Rectal smooth muscle tissue (tissue), 1 donor: ENCODE measurements at regions not wholly inside any gene's neighbourhood (a gene's known extent, or its start where the extent isn't known, plus 50 kb on each side); places are given as distances from the start of the nearest gene placed in this dataset.
"Not testable (repeated sequence)": the region's sequence is repeated elsewhere in the genome, so short reads cannot be mapped to it uniquely, and the experiment has no call there.

Experiments
- H3K27ac ChIP-seq: one replicate; pipeline ENCODE4 v1.7.0; 2013; ENCODE audit warnings: low read depth, low read length, inconsistent platforms
- H3K27me3 ChIP-seq: one replicate; pipeline ENCODE4 v1.7.0; 2013; ENCODE audit warnings: low read length; ENCODE audit not compliant: control insufficient read depth, insufficient read depth
- H3K36me3 ChIP-seq: one replicate; pipeline ENCODE4 v1.7.0; 2013; ENCODE audit warnings: low read length; ENCODE audit not compliant: control insufficient read depth, insufficient read depth
- H3K4me1 ChIP-seq: one replicate; pipeline ENCODE4 v1.7.0; 2013; ENCODE audit warnings: low read length; ENCODE audit not compliant: control insufficient read depth, insufficient read depth
- H3K4me3 ChIP-seq: one replicate; pipeline ENCODE4 v1.7.0; 2013; ENCODE audit warnings: low read length
- H3K9ac ChIP-seq: one replicate; pipeline ENCODE4 v1.7.0; 2013; ENCODE audit warnings: low read length

DNA sequence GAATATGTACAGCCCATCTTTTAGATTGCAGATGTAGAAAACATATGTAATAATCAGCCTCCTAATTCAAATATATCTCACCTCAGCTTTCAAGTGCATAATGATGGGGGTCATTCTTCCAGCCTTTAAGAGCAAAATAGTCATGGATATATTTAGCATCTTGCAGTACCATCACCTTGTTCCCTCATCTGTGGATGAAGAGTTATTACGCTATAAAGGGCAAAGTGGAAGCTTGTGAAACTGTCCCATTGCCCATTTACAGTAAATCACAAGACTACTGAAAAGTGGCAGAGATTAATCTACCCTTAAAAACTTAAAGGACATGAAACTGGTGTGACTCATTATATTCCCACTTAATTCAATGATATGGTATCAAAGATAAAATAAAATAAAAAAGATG lies 979.7 kb upstream of the HS3ST1 start:
- Histone ChIP-seq H3K27ac (no peak overlapping the region), H3K27me3 (no peaks in the 10 kb centered on the region), H3K9ac (no peak overlapping the region), H3K36me3 (no peaks in the 10 kb centered on the region), H3K4me3 (no peak overlapping the region), H3K4me1 (no peaks in the 10 kb centered on the region)

DNA sequence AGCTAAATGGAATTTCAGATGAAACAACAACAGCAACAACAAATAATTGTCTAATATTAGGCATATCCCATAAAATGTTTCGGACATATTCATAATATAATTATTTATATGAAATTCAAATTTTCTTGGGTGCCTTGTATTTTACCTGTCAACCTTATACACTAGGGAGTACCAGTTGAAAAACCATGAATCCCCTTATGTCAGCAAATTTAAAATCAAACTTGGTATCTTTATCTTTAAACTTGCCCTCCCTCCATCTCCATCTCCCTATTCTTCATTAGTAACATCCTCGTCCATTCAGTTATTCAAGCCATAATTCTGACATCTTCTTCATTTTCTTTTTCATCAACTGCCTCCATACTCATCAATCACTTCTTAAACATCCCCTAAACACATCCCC lies 974.5 kb upstream of the HS3ST1 start:
- Histone ChIP-seq H3K27ac (no peak overlapping the region), H3K4me3 (no peak overlapping the region), H3K27me3 (no peaks in the 10 kb centered on the region), H3K4me1 (no peaks in the 10 kb centered on the region), H3K9ac (no peak overlapping the region), H3K36me3 (no peaks in the 10 kb centered on the region)

DNA sequence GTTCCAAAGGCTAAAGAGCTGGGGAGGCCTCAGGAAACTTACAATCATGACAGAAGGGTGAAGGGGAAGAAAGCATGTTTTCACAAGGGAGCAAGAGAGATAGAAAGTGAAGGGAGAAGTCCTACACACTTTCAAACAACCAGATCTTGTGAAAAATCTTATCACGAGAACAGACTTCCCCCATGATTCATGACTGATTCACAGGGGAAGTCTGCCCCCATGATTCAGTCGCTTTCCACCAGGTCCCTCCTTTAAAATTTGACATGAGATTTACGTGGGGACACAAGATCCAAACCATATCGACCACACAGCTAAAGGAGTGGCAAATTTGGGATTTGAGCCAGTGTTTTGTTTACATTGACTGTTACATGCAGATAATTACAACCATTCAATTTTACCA lies 971.1 kb upstream of the HS3ST1 start:
- no peaks in the 10 kb centered on the region for H3K4me1 ChIP-seq
- no peaks in the 10 kb centered on the region for H3K36me3 ChIP-seq
- no peaks in the 10 kb centered on the region for H3K27me3 ChIP-seq
- no peak overlapping the region for H3K4me3 ChIP-seq
- H3K27ac ChIP-seq = no peak overlapping the region
- no peak overlapping the region for H3K9ac ChIP-seq

DNA sequence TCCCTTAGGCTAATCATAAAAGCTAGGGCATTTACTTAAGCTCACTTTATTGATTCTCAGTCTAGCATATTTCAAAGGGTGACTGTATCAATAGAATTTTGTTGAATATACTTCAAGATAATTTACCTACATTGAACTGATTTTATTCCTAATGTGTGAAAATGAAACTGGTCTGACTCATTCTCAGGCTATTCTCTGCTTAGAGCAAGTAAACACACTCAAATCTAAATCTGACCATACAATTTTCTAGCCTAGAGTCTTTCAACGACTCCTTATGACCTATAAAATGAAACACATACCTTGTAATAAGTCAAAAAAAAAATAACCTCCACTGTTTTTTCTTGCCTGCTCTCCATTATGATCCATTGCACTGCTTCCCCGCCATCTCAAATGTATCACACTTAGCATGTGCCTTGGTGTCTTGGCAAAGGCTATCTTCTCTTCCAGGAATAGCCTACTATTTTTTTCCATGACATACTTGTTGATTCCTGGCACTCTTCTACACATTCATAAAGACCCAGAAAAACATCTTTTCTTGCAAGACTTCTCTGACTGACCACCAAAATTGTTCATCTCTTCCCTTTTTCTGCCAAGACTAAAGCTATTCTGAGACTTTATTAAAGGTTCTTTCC lies 965.1 kb upstream of the HS3ST1 start:
- H3K36me3 ChIP-seq = no peaks in the 10 kb centered on the region
- peak overlapping the region; percentile 37 for H3K27ac ChIP-seq
- H3K9ac ChIP-seq = no peak overlapping the region
- no peaks in the 10 kb centered on the region for H3K4me1 ChIP-seq
- no peak overlapping the region for H3K4me3 ChIP-seq
- no peaks in the 10 kb centered on the region for H3K27me3 ChIP-seq

DNA sequence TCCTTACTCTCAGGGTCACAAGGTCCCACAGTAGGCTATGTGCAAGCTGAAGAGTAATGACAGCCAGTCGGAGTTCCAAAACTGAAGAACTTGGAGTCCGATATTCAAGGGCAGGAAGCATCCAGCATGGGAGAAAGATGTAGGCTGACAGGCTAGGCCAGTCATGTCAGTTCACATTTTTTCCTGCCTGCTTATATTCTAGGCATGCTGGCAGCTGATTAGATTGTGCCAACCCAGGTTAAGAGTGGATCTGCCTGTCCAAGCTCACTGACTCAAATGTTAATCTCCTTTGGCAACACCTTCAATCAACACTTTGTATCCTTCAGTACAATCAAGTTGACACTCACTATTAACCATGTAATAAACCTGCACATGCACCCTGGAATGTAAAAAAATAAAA lies 960.9 kb upstream of the HS3ST1 start:
- H3K27me3 ChIP-seq = no peaks in the 10 kb centered on the region
- H3K4me1 ChIP-seq = no peaks in the 10 kb centered on the region

DNA sequence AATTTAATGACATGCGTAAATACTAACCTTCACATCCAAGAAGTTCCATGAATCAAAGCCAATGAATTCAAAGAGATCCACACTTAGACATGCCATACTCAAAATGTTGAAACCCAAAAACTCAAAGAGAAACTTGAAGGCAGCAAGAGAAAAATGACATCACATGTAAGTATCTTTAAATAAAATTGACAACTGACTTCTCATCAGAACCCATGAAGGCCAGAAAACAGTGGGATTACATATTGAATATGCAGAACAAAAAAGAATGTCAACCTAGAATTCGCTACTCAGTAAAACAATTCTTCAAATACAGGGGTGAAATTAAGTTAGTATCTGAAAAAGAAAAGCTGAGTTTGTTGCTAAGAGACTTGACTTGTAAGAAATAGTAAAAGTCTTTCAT lies 953.9 kb upstream of the HS3ST1 start:
- H3K27me3 ChIP-seq = no peaks in the 10 kb centered on the region
- no peak overlapping the region for H3K9ac ChIP-seq

More for the DNA sequence above, 960.9 kb upstream of the HS3ST1 start:
- H3K36me3 ChIP-seq = no peaks in the 10 kb centered on the region
- no peak overlapping the region for H3K4me3 ChIP-seq
- H3K27ac ChIP-seq = no peak overlapping the region
- no peak overlapping the region for H3K9ac ChIP-seq

DNA sequence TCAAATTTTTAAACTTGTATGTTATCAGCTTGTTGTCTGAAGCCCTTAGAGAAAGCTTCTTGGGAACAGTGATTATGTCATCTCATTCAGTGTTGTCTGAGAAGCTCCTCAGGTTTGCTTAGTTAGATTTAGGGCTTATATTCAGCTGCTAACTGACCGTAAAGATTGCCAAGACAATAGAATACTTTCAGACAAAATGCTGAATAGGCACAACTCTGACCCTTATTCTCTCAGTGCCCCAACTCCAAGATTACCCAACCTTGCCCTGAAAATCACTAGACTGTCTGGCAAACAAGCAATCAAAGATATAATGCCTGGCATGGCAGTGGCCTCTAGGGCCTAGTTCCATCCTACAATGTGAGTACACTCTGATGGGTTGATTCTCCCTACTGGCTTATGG lies 950.5 kb upstream of the HS3ST1 start:
- Histone ChIP-seq H3K27ac (no peak overlapping the region), H3K27me3 (no peaks in the 10 kb centered on the region), H3K4me1 (no peaks in the 10 kb centered on the region)

More for the DNA sequence above, 953.9 kb upstream of the HS3ST1 start:
- Histone ChIP-seq H3K4me1 (no peaks in the 10 kb centered on the region), H3K36me3 (no peaks in the 10 kb centered on the region), H3K27ac (no peak overlapping the region), H3K4me3 (no peak overlapping the region)

DNA sequence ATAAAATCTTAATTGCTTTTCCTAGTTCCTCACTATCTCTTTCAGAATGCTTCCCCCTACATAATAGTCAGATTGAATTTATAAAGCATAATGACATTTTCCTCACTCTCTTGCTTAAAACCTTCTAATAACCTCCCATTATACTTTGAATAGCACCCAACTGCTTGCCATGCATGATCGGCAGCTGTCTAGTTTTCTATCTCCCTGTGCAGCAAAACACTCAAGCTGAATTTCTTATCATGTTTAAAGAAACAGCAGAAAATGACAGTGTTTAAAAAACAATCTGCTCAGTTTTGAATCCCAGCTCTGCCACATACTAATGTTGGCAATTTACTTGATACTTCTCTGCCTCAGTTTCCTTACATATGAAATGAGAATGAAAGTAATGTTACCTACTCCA lies 947.1 kb upstream of the HS3ST1 start:
- no peak overlapping the region for H3K27ac ChIP-seq
- H3K36me3 ChIP-seq = no peaks in the 10 kb centered on the region
- H3K4me3 ChIP-seq = no peak overlapping the region
- no peaks in the 10 kb centered on the region for H3K4me1 ChIP-seq
- no peak overlapping the region for H3K9ac ChIP-seq
- H3K27me3 ChIP-seq = no peaks in the 10 kb centered on the region

More for the DNA sequence above, 950.5 kb upstream of the HS3ST1 start:
- no peak overlapping the region for H3K4me3 ChIP-seq
- no peaks in the 10 kb centered on the region for H3K36me3 ChIP-seq
- no peak overlapping the region for H3K9ac ChIP-seq

DNA sequence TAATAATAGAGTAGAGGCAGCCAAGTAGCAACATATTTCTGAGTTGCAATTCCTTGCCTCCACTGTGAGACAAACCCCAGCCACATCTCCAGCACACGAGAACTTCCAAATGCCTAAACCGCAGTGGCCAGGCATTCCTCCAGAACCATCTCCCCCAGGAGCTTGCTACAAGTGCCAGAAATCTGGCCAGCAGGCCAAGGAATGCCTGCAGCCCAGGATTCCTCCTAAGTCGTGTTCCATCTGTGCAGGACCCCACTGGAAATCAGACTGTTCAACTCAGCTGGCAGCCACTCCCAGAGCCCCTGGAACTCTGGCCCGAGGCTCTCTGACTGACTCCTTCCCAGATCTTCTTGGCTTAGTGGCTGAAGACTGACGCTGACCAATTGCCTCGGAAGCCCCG lies 937.2 kb upstream of the HS3ST1 start:
- H3K9ac ChIP-seq, H3K27me3 ChIP-seq, H3K4me3 ChIP-seq, H3K27ac ChIP-seq, H3K4me1 ChIP-seq, H3K36me3 ChIP-seq: not testable (repeated sequence)

DNA sequence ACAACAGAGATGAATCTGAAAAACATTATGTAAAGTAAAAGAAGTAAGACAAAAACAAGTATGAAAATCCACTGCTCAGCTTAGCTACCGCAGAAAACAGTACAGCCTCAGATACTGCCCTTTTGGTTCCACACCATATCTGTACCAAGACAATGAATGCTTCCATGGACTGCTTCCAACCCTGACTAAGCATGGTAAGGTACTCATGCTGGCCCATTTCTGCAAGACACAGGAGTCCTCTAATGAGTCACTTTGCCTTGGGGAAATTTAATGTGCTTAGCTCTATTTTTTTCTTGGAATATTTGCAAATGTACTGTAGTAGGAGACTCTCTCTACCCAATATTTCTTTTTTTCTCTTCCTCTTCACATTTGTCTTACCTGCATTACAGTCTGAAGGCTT lies 931.7 kb upstream of the HS3ST1 start:
- H3K27ac ChIP-seq = no peak overlapping the region
- no peaks in the 10 kb centered on the region for H3K27me3 ChIP-seq
- H3K4me1 ChIP-seq = no peaks in the 10 kb centered on the region
- H3K9ac ChIP-seq = no peak overlapping the region
- H3K36me3 ChIP-seq = no peaks in the 10 kb centered on the region
- no peak overlapping the region for H3K4me3 ChIP-seq

DNA sequence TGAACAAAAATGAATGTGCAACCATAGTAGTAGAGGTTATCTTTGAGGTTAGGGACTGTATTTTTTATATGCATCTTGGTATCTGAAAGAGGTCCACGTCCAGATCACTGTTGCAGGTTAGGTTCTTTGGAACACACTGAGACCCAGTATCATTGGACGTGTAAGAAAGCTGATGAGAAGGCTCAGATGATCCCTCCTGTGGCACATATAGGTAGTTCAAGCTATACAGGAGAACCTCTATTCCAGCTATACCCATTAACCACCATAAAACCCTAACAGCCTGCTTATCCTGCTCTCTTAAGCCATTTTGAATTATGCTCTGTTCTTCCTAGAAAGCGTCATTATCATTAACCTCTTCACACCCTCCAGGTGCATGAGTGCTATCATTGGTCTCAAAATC lies 930.7 kb upstream of the HS3ST1 start:
- Histone ChIP-seq H3K36me3 (no peaks in the 10 kb centered on the region), H3K4me3 (no peak overlapping the region), H3K4me1 (no peaks in the 10 kb centered on the region), H3K9ac (no peak overlapping the region), H3K27ac (no peak overlapping the region), H3K27me3 (no peaks in the 10 kb centered on the region)

DNA sequence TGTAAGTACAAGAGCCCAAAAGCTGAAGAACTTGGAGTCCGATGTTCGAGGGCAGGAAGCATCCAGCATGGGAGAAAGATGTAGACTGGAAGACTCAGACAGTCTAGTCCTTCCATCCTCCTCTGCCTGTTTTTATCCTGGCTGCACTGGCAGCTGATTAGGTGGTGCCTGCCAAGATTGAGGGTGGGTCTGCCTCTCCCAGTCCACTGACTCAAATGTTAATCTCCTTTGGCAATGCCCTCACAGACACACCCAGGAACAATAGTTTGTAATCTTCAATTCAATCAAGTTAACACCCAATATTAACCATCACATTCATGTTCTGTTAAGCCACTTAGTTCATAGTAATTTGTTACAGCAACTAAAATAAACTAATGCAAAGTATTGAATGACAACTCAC lies 904.4 kb upstream of the HS3ST1 start:
- H3K27ac ChIP-seq, H3K4me3 ChIP-seq, H3K36me3 ChIP-seq, H3K27me3 ChIP-seq, H3K9ac ChIP-seq, H3K4me1 ChIP-seq: not testable (repeated sequence)

DNA sequence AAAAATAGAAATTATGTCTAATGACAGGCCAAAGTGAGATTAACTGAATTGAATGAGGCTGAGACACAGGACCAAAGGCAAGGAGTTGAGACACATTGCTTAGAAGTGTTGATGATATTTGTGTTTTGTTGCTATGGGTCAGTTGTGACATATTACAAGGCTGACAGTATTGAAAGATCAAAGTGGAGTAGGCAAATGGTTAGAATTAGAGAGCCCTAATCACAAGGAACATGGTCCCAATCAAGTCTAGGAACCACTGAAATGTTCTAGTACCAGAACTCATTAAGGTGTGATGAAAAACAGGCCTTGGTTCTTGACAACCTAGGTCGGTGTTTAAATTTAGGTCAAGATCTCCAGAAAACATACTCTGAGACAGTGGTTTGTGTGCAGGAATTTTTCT lies 896.3 kb upstream of the HS3ST1 start:
- Histone ChIP-seq H3K4me1 (no peaks in the 10 kb centered on the region), H3K9ac (no peak overlapping the region), H3K4me3 (no peak overlapping the region), H3K27ac (no peak overlapping the region), H3K36me3 (no peaks in the 10 kb centered on the region), H3K27me3 (no peaks in the 10 kb centered on the region)
